NOMO-1 treated with dmso at 0.1 percent for 144 hours (cell line): ENCODE measurements at regions not wholly inside any gene's neighbourhood (a gene's known extent, or its start where the extent isn't known, plus 50 kb on each side); places are given as distances from the start of the nearest gene placed in this dataset.

ENCODE experiments used
- DNase-seq: peaks from one replicate; lab custom pipeline; 2025; ENCODE audit not compliant: unreplicated experiment; lab: John Stamatoyannopoulos, UW

- no peak for DNase-seq
Observed at GRCh38 chr6:68400396-68400795, 234.7 kb upstream of the ADGRB3 start.

- DNase-seq: no peak
Observed at GRCh38 chr6:68391953-68392352, 243.1 kb upstream of the ADGRB3 start.

- no peak for DNase-seq
Observed at GRCh38 chr6:68372991-68373390, 262.1 kb upstream of the ADGRB3 start.

- DNase-seq: no peak
Observed at GRCh38 chr6:68368845-68369244, 266.2 kb upstream of the ADGRB3 start.

- no peak for DNase-seq
Observed at GRCh38 chr6:68364271-68364805, 270.7 kb upstream of the ADGRB3 start.

- DNase-seq: peak; percentile 1
Observed at GRCh38 chr6:68343901-68344300, 291.2 kb upstream of the ADGRB3 start.

- DNase-seq: no peak
Observed at GRCh38 chr6:68342286-68342685, 292.8 kb upstream of the ADGRB3 start.

- no peak for DNase-seq
Observed at GRCh38 chr6:68339488-68340131, 295.5 kb upstream of the ADGRB3 start.

- DNase-seq: no peak
Observed at GRCh38 chr6:68333442-68333841, 301.6 kb upstream of the ADGRB3 start.

- no peak for DNase-seq
Observed at GRCh38 chr6:68328156-68328555, 306.9 kb upstream of the ADGRB3 start.

- DNase-seq: no peak
Observed at GRCh38 chr6:68326762-68327161, 308.3 kb upstream of the ADGRB3 start.

- no peak for DNase-seq
Observed at GRCh38 chr6:68317366-68317765, 317.7 kb upstream of the ADGRB3 start.

GRCh38 chr6:68313911-68314310, 321.2 kb upstream of the ADGRB3 start:
- DNase-seq: no peak

GRCh38 chr6:68307301-68307700, 327.8 kb upstream of the ADGRB3 start:
- DNase-seq: no peak

- no peak for DNase-seq
Observed at GRCh38 chr6:68296126-68296525, 339.0 kb upstream of the ADGRB3 start.

GRCh38 chr6:68282646-68283045, 352.4 kb upstream of the ADGRB3 start:
- no peak for DNase-seq

GRCh38 chr6:68279793-68280557, 355.1 kb upstream of the ADGRB3 start:
- DNase-seq: no peak

GRCh38 chr6:68273297-68273696, 361.8 kb upstream of the ADGRB3 start:
- no peak for DNase-seq

- no peak for DNase-seq
Observed at GRCh38 chr6:68256391-68256790, 378.7 kb upstream of the ADGRB3 start.

- no peak for DNase-seq
Observed at GRCh38 chr6:68252632-68253031, 382.4 kb upstream of the ADGRB3 start.

- DNase-seq: no peak
Observed at GRCh38 chr6:68247782-68248181, 387.3 kb upstream of the ADGRB3 start.

- no peak for DNase-seq
Observed at GRCh38 chr6:68240726-68241125, 394.4 kb upstream of the ADGRB3 start.
